GM18505 (cell line): ENCODE measurements at regions not wholly inside any gene's neighbourhood (a gene's known extent, or its start where the extent isn't known, plus 50 kb on each side); places are given as distances from the start of the nearest gene placed in this dataset.

Experiments used
- ATAC-seq: cut with Tn5 transposase; IDR thresholded peaks from one replicate; pipeline ENCODE4 v1.9.1; 2021; ENCODE audit not compliant: unreplicated experiment
- POLR2A ChIP-seq: IDR thresholded peaks from 4 replicates; pipeline ENCODE4 v1.6.1; 2011; ENCODE audit warnings: borderline replicate concordance; ENCODE audit not compliant: insufficient read depth, insufficient read length; ENCODE audit errors: extremely low read depth

GRCh38 chr11:30174265-30175020 lies 56.4 kb upstream of the FSHB start:
- no peak for ATAC-seq
- TF ChIP-seq POLR2A = no peak
